Heart left ventricle (tissue), 16 donors: ENCODE measurements at regions not wholly inside any gene's neighbourhood (a gene's known extent, or its start where the extent isn't known, plus 50 kb on each side); places are given as distances from the start of the nearest gene placed in this dataset.

Experiments
- ATAC-seq, 4 donors: fragments of 200-7000 bp; cut with Tn5 transposase; one replicate each; pipeline ENCODE4 v1.9.1; 2020 to 2022; ENCODE audit warnings: moderate library complexity in 4 of 4, mild to moderate bottlenecking in 3 of 4, moderate number of reproducible peaks in 1 of 4
- DNase-seq, 5 donors: peaks; one replicate each; pipeline ENCODE4 v3.0.0-alpha.2; 2020
- H3K27ac ChIP-seq, 12 donors: fragments of 200-600 bp; sonication (generic) in 4 of 12; one replicate each; pipeline versions ENCODE4 v1.5.0 to v1.8.0; 2016 to 2022; ENCODE audit warnings: mild to moderate bottlenecking in 2 of 12
- H3K27me3 ChIP-seq, 9 donors: fragments of 200-600 bp; sonication (generic) in 2 of 9; one replicate each; pipeline versions ENCODE4 v1.5.1 to v1.8.0; 2016 to 2022; ENCODE audit warnings: mild to moderate bottlenecking in 3 of 9
- H3K36me3 ChIP-seq, 9 donors: fragments of 200-600 bp; sonication (generic) in 2 of 9; one replicate each; pipeline versions ENCODE4 v1.5.0 to v1.8.0; 2018 to 2022; ENCODE audit warnings: mild to moderate bottlenecking in 2 of 9
- H3K4me1 ChIP-seq, 12 donors: fragments of 200-600 bp; sonication (generic) in 4 of 12; one replicate each; pipeline versions ENCODE4 v1.5.0 to v1.8.0; 2016 to 2022; ENCODE audit warnings: mild to moderate bottlenecking in 3 of 12
- H3K4me3 ChIP-seq, 12 donors: fragments of 200-600 bp; sonication (generic) in 4 of 12; one replicate each; pipeline versions ENCODE4 v1.5.0 to v1.8.0; 2017 to 2022; ENCODE audit warnings: mild to moderate bottlenecking in 9 of 12, moderate library complexity in 4 of 12
- H3K9me3 ChIP-seq, 12 donors: fragments of 200-600 bp; sonication (generic) in 4 of 12; one replicate each; pipeline versions ENCODE4 v1.5.0 to v1.8.0; 2016 to 2022; ENCODE audit warnings: mild to moderate bottlenecking in 1 of 12
- CTCF ChIP-seq, 12 donors: fragments of 200-600 bp; sonication (generic) in 4 of 12; IDR thresholded peaks; one replicate each; pipeline versions ENCODE4 v1.5.0 to v1.8.0; 2018 to 2022; ENCODE audit warnings: antibody characterized with exemption in 12 of 12, mild to moderate bottlenecking in 5 of 12
- POLR2A ChIP-seq, 2 donors: fragments of 450-650 bp; IDR thresholded peaks; one replicate each; pipeline ENCODE4 v1.6.1; 2017; ENCODE audit warnings: antibody characterized with exemption in 2 of 2, mild to moderate bottlenecking in 2 of 2, moderate library complexity in 2 of 2
- WGBS, 4 donors: extraction: QIAGEN DNeasy Blood & Tissue Kit in 2 of 4; methylation state at CpG; one replicate each; pipeline versions ENCODE4 v1.1.5 to v1.1.7; 2013 to 2018; 5-methylcytosine and 5-hydroxymethylcytosine counted together
- intact Hi-C, 10 donors: fragments of 100-400 bp; cut with DNase I; formaldehyde crosslinking; loops; one replicate each; pipeline versions ENCODE4 v1.11.1 to v1.14.2; 2022
- donor health status: ischemic (EF 13 %, LVEDD 7.1; RV severe dilation, severe dysfunction).
- donor health status: healthy with polysubstance abuse.
- donor health status: DM: no; HTN: yes; CAD: no.
- donor health status: DM: no; HTN: no; CAD: no.
- donor health status: ischemic (EF 25% LVEDD 6.9; RV normal size, moderate dysfunction).
- donor health status: ischemic (EF 25% LVEDD 5.7; RV mildly dilated, moderate dysfunction).
- donor health status: healthy.
- donor health status: DM: yes; HTN: yes; CAD: no.
- donor health status: ischemic (EF 35%, LVEDD 5.7; RV mildly dilated, moderate dysfunction).
- donor health status: nonischemic (EF 11% LVEDD 7.7; RV severe dilation, severe dysfunction).
- donor health status: DM: yes; HTN: yes; CAD: no.
- donor health status: PGD.
- donor health status: ischemic (EF 29% LVEDD 5.4; RV normal size, mild dysfunction).
- donor health status: nonischemic (EF 23%, LVEDD 6.1; RV moderate dilation, normal function).

GRCh38 chr2:2491964-2492363 lies 160.9 kb upstream of the MYT1L start:
- no peak for ATAC-seq
- WGBS, 4 donors: 70 to 81% (median 76%) methylated on average over 2 of the region's 2 CpGs

GRCh38 chr2:2484301-2484700 lies 153.2 kb upstream of the MYT1L start:
- whole genome bisulfite sequencing, 4 donors: 73 to 92% (median 84%) methylated on average over 8 of the region's 8 CpGs
- Histone ChIP-seq H3K9me3 (peaks cover 0 to 15% (median 1%) of the 10 kb centered on the region in 12 donors), H3K36me3 (no peaks in the 10 kb centered on the region), H3K4me3 (no peak overlapping the region), H3K4me1 (no peaks in the 10 kb centered on the region), H3K27ac (no peak overlapping the region), H3K27me3 (peaks cover 0 to 7% (median 0%) of the 10 kb centered on the region in 9 donors)
- intact Hi-C loops: no loop called here
- TF ChIP-seq POLR2A (IDR thresholded peaks at IDR 0.05) (no peak), CTCF (IDR thresholded peaks at IDR 0.05) (no peak)
- ATAC-seq (no peak), DNase-seq (no peak)

More at GRCh38 chr2:2491964-2492363, 160.9 kb upstream of the MYT1L start:
- H3K27me3 ChIP-seq: peaks cover 0 to 9% (median 0%) of the 10 kb centered on the region in 9 donors
- H3K4me3 ChIP-seq: no peak overlapping the region
- H3K36me3 ChIP-seq: no peaks in the 10 kb centered on the region
- no peaks in the 10 kb centered on the region for H3K4me1 ChIP-seq
- H3K9me3 ChIP-seq: peaks cover 0 to 2% (median 0%) of the 10 kb centered on the region in 12 donors
- intact Hi-C loops: no loop called here
- no peak for DNase-seq
- TF ChIP-seq CTCF (IDR thresholded peaks at IDR 0.05) (no peak), POLR2A (IDR thresholded peaks at IDR 0.05) (no peak)
- no peak overlapping the region for H3K27ac ChIP-seq

DNA sequence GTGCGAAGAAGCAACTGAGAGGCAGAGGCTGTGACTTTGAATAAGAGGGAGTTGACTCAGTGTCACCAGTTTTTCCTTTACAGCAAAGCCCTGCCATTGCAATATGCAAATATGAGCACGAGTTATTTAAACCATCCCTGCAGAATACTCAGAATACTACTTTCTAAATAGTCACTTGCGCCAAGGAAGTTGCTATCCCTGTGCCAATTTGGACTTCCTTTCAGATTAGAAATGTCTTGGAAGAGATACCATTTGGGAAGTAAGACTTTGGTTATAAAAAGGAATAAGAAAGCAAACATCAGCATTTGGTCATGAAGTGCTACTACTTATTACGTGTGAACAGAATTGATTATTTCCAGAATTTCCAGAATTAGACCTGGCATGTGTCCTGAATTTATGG lies 151.8 kb upstream of the MYT1L start:
- TF ChIP-seq POLR2A (IDR thresholded peaks at IDR 0.05) (no peak), CTCF (IDR thresholded peaks at IDR 0.05) (no peak)
- Histone ChIP-seq H3K4me3 (no peak overlapping the region), H3K9me3 (peaks cover 0 to 15% (median 1%) of the 10 kb centered on the region in 12 donors), H3K4me1 (no peaks in the 10 kb centered on the region), H3K27me3 (peaks cover 0 to 4% (median 0%) of the 10 kb centered on the region in 9 donors), H3K36me3 (no peaks in the 10 kb centered on the region), H3K27ac (no peak overlapping the region)
- no peak for ATAC-seq
- WGBS, 4 donors: 72 to 83% (median 76%) methylated on average over 4 of the region's 4 CpGs
- intact Hi-C loops: no loop called here
- DNase-seq: no peak

DNA sequence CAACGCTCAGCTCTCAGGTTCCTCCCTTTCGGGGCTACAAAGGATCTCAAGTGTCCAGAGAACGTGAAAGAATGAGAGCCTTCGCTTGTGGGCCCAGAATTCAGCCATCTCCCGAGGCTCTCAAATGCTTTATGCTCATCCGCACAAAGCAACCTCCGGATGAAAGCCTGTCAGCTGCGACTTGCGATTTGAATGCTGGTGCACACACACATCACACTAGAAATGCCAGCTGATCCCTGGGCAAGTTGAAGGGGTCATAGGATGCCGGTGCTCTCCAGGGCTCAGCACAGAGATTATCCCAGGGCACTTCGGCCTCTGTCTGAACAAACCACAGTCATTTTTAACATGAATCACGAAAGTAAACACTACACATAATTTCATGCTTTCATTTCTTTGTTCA lies 141.8 kb upstream of the MYT1L start:
- TF ChIP-seq CTCF (IDR thresholded peaks at IDR 0.05): no peak
- TF ChIP-seq POLR2A (IDR thresholded peaks at IDR 0.05): no peak
- intact Hi-C loops: no loop called here
- WGBS, 4 donors: 81 to 86% (median 83%) methylated on average over 12 of the region's 12 CpGs
- H3K27ac ChIP-seq: no peak overlapping the region
- no peaks in the 10 kb centered on the region for H3K27me3 ChIP-seq
- no peaks in the 10 kb centered on the region for H3K9me3 ChIP-seq
- no peaks in the 10 kb centered on the region for H3K36me3 ChIP-seq
- ATAC-seq (no peak), DNase-seq (no peak)
- no peaks in the 10 kb centered on the region for H3K4me1 ChIP-seq
- no peak overlapping the region for H3K4me3 ChIP-seq
